Gastrocnemius medialis (tissue), 4 donors: ENCODE measurements at regions not wholly inside any gene's neighbourhood (a gene's known extent, or its start where the extent isn't known, plus 50 kb on each side); places are given as distances from the start of the nearest gene placed in this dataset.
A peak's percentile ranks its signal among the peaks of the same experiment; 100 is the strongest.

Experiments used
- ATAC-seq, 2 donors: fragments of 150-250 bp; one replicate each; pipeline ENCODE4 v1.9.1; 2016
- DNase-seq, 2 donors: peaks; one replicate each; pipeline ENCODE4 v3.0.0-alpha.2; 2019
- H3K27ac ChIP-seq, 4 donors: fragments of 200-600 bp; sonication (generic); 1 replicate in 1 of 4; 2 replicates in 3 of 4; pipeline ENCODE4 v1.5.1; 2016 to 2018; ENCODE audit warnings: mild to moderate bottlenecking in 2 of 4, moderate library complexity in 1 of 4
- H3K27me3 ChIP-seq, 3 donors: fragments of 200-600 bp; sonication (generic) in 2 of 3; 1 replicate in 1 of 3; 2 replicates in 2 of 3; pipeline versions ENCODE4 v1.5.1 to v1.6.0; 2016 to 2019; ENCODE audit warnings: mild to moderate bottlenecking in 1 of 3, moderate library complexity in 1 of 3
- H3K36me3 ChIP-seq, 2 donors: fragments of 200-600 bp; sonication (generic) in 1 of 2; one replicate each; pipeline ENCODE4 v1.5.1; 2017 to 2018
- H3K4me1 ChIP-seq, 2 donors: fragments of 200-600 bp; sonication (generic) in 1 of 2; one replicate each; pipeline ENCODE4 v1.5.1; 2016 to 2017; ENCODE audit warnings: mild to moderate bottlenecking in 2 of 2
- H3K4me3 ChIP-seq, 4 donors: fragments of 200-600 bp; sonication (generic) in 3 of 4; 1 replicate in 1 of 4; 2 replicates in 3 of 4; pipeline ENCODE4 v1.5.1; 2016 to 2019; ENCODE audit warnings: mild to moderate bottlenecking in 2 of 4
- H3K9me3 ChIP-seq, 3 donors: fragments of 200-600 bp; sonication (generic) in 2 of 3; 1 replicate in 1 of 3; 2 replicates in 2 of 3; pipeline ENCODE4 v1.5.1; 2016 to 2019
- POLR2A ChIP-seq, 2 donors: fragments of 450-650 bp; IDR thresholded peaks; one replicate each; pipeline ENCODE4 v1.6.1; 2017; ENCODE audit warnings: antibody characterized with exemption in 2 of 2, mild to moderate bottlenecking in 2 of 2, moderate library complexity in 2 of 2
- in situ Hi-C, 4 donors: fragments of 200-750 bp; cut with MboI; loops; one replicate each; pipeline versions ENCODE4 v1.15.0 to v1.8.0; 2017; ENCODE audit warnings: low sequenced_read_pairs in 4 of 4
- intact Hi-C: fragments of 100-400 bp; cut with DNase I; formaldehyde crosslinking; loops from one replicate; pipeline ENCODE4 v1.15.1; 2023; ENCODE audit warnings: low total_unique reads
- TF ChIP-seq, protein P1 (sequence below), 5 experiments: fragments of 450-650 bp in 3 of 5; fragments of 200-600 bp in 2 of 5; sonication (generic) in 2 of 5; IDR thresholded peaks in 4 of 5; conservative IDR thresholded peaks in 1 of 5; 1 replicate in 4 of 5; 2 replicates in 1 of 5; pipeline ENCODE4 v1.5.1; 2016 to 2019; ENCODE audit warnings: antibody characterized with exemption in 5 of 5, mild to moderate bottlenecking in 3 of 5, moderate library complexity in 3 of 5

DNA sequence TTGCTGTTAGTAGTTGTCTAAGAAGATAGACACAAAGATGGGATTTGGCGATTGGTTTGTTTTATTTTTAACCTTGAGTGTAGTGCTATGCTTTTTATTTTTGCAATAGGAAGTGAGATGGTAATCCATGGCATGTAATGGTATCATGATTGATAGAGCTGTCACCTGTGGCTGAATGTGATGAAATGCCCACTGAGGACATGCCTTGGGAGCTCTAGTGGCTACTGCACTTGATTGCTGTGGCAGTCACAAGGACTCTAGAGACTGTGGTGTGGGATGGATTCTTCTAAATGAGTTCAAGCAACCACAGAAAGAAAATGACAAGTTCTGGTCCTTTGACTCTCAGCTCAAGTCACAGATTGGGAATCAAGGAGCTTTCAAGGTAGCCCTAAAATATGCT lies 139.4 kb downstream of the CYRIA start:
- in situ Hi-C loops (no loop called here), intact Hi-C loops (no loop called here)
- no peak for TF ChIP-seq POLR2A (IDR thresholded peaks at IDR 0.05)
- TF ChIP-seq, protein P1, sequence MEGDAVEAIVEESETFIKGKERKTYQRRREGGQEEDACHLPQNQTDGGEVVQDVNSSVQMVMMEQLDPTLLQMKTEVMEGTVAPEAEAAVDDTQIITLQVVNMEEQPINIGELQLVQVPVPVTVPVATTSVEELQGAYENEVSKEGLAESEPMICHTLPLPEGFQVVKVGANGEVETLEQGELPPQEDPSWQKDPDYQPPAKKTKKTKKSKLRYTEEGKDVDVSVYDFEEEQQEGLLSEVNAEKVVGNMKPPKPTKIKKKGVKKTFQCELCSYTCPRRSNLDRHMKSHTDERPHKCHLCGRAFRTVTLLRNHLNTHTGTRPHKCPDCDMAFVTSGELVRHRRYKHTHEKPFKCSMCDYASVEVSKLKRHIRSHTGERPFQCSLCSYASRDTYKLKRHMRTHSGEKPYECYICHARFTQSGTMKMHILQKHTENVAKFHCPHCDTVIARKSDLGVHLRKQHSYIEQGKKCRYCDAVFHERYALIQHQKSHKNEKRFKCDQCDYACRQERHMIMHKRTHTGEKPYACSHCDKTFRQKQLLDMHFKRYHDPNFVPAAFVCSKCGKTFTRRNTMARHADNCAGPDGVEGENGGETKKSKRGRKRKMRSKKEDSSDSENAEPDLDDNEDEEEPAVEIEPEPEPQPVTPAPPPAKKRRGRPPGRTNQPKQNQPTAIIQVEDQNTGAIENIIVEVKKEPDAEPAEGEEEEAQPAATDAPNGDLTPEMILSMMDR (IDR thresholded peaks at IDR 0.05 in 4 of 5, conservative IDR thresholded peaks at IDR 0.05 in 1 of 5): no peak
- Histone ChIP-seq H3K36me3 (no peaks in the 10 kb centered on the region), H3K4me3 (no peak overlapping the region), H3K27me3 (no peaks in the 10 kb centered on the region), H3K27ac (no peak overlapping the region), H3K4me1 (peaks cover 0 to 7% of the 10 kb centered on the region in 2 donors), H3K9me3 (no peaks in the 10 kb centered on the region)
- ATAC-seq (peak; percentile 73 to 88), DNase-seq (peak; percentile 10 to 13)

DNA sequence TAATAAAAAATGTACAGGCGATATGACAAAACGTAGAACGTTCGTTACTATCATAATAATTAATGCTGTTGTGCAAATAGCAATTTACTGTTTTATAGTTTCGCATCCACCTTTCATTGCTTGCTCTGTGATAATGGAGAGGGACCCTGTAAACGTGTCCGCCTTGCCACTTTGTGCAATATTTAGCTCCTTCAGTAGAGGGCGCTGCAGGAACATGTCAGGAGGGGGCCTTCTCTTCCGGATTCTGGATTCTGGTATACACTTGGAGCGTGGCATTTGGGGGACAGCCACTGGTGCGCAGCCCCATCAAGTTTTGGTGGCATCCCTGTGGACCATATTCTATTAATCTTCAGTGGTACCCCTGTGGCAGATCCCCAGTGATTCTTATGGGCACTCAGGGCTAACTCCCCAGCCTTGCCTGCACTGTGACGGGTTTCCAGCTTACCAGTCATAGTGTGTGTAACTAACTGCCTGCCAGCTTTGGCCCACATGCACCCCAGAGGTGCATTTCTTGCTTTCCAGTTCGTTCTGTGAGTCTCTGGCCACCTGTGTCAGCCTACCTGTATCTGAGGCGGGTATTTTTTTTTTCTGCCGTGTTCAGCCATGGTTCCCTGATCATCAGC lies 140.3 kb downstream of the CYRIA start:
- in situ Hi-C loops (no loop called here), intact Hi-C loops (loop anchor here (1.0 kb wide), 2 partner anchors 84 to 232 kb away; no protein-coding TSS in a partner anchor)
- ATAC-seq (peak in 1 of 2 donors; percentile 39), DNase-seq (peak in 1 of 2 donors; percentile 18)
- Histone ChIP-seq H3K27ac (no peak overlapping the region), H3K4me3 (no peak overlapping the region), H3K9me3 (no peaks in the 10 kb centered on the region), H3K36me3 (no peaks in the 10 kb centered on the region), H3K27me3 (no peaks in the 10 kb centered on the region), H3K4me1 (peaks cover 0 to 7% of the 10 kb centered on the region in 2 donors)
- TF ChIP-seq, protein P1 (IDR thresholded peaks at IDR 0.05 in 4 of 5, conservative IDR thresholded peaks at IDR 0.05 in 1 of 5): peak in 4 of 5 experiments; percentile 39 to 51 (median 46)
- no peak for TF ChIP-seq POLR2A (IDR thresholded peaks at IDR 0.05)

DNA sequence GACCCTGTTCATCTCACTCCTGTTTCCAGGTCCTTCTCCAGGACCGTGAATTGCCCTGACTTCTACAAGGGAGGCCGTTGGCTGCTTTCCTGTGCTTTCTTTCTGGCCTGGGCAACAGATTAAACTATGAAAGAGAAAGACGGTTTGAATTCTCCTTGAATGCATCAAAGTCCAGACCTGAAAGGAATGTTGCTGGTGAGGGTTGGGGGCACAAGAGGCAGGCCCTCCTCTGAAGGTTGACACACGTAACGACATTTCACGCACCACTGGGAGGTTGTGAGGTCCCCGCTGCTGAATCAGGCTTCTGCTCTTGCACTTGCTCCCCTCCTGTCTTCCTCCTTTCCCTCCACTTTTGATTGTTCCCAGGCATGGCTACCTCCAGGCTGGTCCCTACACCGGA lies 141.9 kb downstream of the CYRIA start:
- peaks cover 0 to 7% of the 10 kb centered on the region in 2 donors for H3K4me1 ChIP-seq
- no peak overlapping the region for H3K27ac ChIP-seq
- no peaks in the 10 kb centered on the region for H3K9me3 ChIP-seq
- H3K27me3 ChIP-seq: no peaks in the 10 kb centered on the region
- ATAC-seq (no peak), DNase-seq (no peak)
- intact Hi-C loops (no loop called here), in situ Hi-C loops (loop anchor here in 3 of 4 donors (25.0 kb wide), 2 partner anchors 586 to 886 kb away; partner anchors contain the start of gene MYCN (in 1 of the 3))
- no peak overlapping the region for H3K4me3 ChIP-seq
- no peak for TF ChIP-seq POLR2A (IDR thresholded peaks at IDR 0.05)
- TF ChIP-seq, protein P1 (IDR thresholded peaks at IDR 0.05 in 4 of 5, conservative IDR thresholded peaks at IDR 0.05 in 1 of 5): no peak
- no peaks in the 10 kb centered on the region for H3K36me3 ChIP-seq

DNA sequence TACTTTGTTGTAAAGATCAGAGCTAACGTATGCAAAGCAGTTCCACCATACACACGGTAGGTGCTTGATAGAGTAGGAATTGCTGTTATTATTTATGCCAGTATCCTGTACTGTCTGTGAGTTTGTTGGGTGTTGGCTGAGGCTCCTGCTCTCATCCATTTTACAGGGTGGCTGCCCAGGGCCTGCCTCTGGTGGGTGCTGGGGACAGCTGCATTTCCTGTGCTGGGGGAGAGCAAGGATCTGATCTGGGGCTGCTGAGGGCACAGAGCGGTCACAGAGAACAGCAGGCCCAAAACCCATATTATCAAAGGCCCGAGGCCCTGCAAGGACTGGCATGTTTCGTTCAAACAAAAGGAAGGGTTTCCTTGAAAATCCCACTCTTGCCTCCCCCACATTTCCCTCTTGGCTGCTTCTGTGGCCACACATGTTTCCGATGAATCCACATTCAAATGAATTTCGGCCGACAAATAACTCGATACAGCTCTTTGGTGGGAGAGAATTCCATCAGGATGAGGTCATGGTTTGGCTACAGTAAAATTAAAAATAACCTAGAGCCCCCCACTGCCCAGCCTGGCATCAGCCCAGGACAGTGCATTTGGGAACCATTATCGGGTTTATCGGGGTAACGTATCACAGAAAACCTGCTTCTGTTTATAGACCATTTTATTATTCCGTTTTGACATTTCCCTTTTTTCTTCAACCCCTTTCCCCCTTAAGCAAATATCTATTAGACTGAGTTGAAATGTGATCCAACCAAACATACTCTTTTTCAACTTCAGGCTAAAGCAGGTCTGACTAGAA lies 143.4 kb downstream of the CYRIA start:
- Histone ChIP-seq H3K9me3 (no peaks in the 10 kb centered on the region), H3K36me3 (no peaks in the 10 kb centered on the region), H3K4me3 (no peak overlapping the region), H3K27me3 (no peaks in the 10 kb centered on the region), H3K4me1 (peaks cover 0 to 7% of the 10 kb centered on the region in 2 donors), H3K27ac (no peak overlapping the region)
- DNase-seq: no peak
- intact Hi-C loops (no loop called here), in situ Hi-C loops (loop anchor here in 3 of 4 donors (25.0 kb wide), 2 partner anchors 585 to 885 kb away; partner anchors contain the start of gene MYCN (in 1 of the 3))
- TF ChIP-seq, protein P1 (IDR thresholded peaks at IDR 0.05 in 4 of 5, conservative IDR thresholded peaks at IDR 0.05 in 1 of 5): no peak
- TF ChIP-seq POLR2A (IDR thresholded peaks at IDR 0.05): no peak
- ATAC-seq: no peak
